HG03095 (cell line): ENCODE measurements at regions not wholly inside any gene's neighbourhood (a gene's known extent, or its start where the extent isn't known, plus 50 kb on each side); places are given as distances from the start of the nearest gene placed in this dataset.
"Not testable (repeated sequence)": the region's sequence is repeated elsewhere in the genome, so short reads cannot be mapped to it uniquely, and the experiment has no call there.

Experiments used
- ATAC-seq: cut with Tn5 transposase; IDR thresholded peaks from one replicate; pipeline ENCODE4 v1.9.1; 2021; ENCODE audit warnings: moderate library complexity; ENCODE audit not compliant: unreplicated experiment

DNA sequence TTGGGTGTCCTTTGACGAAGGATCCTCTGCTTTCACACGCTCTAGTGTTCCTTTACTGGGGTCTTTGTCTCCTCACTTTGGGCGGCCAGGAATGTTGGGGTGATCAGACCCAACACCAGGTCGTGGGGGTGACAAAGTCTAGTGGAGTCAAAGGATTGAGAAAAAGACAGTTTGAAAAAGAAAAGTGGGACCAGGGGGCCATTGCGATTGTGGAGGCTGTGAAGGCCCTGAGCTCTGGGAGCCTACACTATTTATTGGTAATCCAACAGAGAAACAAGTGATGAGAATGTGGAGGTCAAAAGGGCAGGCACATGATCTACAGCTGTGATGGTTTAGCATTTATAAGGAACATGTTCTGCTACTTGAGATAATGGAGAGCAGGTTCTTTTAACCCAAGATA is 287.1 kb upstream of the MTPN start:
- not testable (repeated sequence) for ATAC-seq

DNA sequence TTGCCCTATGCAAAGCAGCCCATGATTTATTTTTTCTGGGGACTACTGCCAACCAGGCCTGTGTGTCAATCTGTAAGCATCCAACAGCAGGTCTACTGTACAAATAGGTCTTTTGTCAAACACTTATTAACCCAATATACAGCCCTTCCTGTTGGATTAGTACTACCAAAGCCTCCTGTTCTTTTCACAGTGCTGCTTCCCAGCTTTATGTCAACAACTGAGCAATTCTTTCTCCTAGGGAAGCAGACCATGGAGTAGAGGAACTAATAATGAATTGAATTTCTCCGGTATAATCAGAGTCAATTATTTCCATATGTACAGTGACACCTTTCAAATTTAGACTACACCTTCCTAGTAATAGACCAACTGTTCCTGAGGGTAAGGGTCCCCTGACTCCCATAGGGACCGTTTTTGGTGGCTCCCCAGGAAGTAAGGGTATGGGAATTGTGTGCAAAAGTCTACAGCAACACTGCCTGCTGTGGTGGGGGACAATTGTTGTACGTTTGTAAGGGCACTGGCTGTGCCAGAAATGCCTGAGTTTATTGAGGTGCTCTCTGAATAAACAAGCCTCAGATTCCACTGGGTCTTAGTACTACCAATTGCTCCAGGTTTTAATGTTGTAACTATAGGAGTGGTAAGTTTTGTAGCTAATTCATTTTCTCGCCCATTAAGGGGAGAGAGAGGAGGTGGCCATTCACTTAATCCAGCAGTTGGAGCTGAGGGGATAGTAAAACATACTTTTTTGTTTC is 286.1 kb upstream of the MTPN start:
- ATAC-seq: not testable (repeated sequence)

DNA sequence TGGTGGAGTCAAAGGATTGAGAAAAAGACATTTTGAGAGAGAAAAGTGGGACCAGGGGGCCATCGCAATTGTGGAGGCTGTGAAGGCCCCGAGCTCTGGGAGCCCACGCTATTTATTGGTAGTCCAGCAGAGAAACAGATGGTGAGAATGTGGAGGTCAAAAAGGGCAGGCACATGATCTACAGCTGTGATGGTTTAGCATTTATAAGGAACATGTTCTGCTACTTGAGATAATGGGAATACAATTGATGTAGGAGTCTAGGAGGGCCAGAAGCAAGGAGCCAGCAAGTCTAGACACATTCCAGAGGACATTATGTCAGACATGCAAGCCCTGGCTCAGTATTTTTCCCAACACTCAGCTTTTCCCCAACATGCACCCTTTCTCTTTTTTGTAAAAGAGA is 283.4 kb upstream of the MTPN start:
- not testable (repeated sequence) for ATAC-seq

DNA sequence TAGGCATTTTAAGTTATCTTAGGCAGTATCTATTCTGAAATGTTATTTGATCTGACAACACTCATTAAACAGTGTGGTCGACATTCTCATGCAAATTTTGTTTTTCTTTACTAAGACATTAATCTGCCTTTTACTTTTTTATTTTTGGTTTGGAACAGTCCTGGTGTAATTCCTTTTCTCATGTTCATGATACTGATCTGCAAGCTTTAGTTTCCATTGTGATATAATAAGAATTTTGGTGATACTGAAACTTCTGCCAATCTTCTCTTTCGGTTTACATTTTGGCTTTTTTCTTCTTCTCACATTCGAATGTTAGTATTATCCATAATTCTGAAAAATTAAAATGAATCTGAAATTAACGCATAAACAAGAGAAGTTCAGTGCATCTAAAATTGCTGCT is 281.9 kb upstream of the MTPN start:
- ATAC-seq: no peak

DNA sequence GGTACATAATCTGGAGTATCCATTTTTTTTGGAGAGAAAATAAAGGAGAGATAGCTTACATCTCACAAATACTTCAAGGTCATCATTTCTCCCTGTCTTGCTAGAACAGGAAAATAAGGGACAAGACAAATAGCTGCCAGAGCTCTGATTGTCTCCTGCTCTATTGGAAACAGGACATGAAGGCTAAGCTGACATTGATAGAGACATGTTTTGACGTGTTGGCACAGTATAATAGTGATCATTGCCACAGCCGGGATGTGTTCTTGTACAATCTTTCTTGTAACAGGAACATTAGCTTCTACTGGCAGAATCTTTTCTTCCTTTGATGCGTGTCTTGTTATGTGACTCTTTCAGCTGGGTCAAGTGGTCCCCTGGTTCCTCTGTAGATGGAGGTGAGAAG is 279.3 kb upstream of the MTPN start:
- ATAC-seq: no peak

DNA sequence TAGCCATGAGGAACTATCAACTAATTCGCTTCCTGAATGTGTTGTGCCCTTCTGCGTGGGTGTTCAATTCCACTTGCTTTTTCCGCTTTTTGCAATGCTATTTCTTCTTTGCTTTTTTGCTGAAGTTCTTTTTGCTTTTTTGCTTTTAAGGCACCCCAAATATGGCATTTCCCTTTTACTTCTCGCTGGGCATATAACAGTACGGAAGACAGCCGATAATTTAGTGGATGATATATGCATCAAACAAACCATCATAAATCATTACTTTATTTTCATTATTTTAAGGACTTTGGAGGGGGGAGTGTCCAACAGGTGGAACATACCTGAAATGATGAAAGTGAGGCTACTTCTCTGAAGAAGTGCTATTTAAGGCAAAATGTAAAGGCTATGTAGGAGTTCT is 277.0 kb upstream of the MTPN start:
- ATAC-seq: no peak

DNA sequence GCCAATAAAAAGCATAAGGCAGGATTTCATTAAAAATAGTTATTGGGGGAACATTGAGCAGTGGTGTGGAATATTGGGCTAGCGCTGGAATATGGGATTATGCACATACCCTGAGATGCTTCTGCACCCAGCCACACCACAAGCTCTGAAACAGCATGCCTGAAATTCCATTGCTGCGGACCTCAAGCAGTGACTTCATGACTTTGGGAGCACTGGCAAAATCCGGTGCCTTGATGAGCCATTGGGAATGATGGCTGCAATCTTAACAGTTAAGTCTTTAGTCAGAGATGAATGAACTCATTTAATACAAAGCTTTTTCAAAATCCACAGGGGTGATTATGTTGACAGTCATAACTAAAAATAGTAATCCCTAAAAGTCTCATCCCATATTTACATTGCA is 274.7 kb upstream of the MTPN start:
- no peak for ATAC-seq

DNA sequence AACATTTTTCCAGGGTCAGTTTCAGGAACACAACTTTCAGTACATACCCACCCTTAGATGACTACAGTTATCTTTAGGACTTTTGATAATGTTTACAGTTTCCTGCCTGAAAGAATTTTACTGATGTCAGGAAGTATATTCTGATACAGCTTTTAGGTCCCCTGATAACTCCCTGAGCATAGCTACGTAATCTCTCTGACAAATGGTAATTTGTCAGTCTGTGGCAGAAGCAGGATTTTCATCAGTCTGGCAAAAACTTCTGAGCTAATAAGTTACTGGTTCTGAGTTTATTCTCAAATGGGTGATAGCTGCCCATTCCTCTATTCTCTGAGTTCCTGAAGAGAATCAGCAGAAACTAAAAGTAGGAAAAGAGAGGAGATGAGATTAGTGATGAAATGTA is 270.1 kb upstream of the MTPN start:
- no peak for ATAC-seq

DNA sequence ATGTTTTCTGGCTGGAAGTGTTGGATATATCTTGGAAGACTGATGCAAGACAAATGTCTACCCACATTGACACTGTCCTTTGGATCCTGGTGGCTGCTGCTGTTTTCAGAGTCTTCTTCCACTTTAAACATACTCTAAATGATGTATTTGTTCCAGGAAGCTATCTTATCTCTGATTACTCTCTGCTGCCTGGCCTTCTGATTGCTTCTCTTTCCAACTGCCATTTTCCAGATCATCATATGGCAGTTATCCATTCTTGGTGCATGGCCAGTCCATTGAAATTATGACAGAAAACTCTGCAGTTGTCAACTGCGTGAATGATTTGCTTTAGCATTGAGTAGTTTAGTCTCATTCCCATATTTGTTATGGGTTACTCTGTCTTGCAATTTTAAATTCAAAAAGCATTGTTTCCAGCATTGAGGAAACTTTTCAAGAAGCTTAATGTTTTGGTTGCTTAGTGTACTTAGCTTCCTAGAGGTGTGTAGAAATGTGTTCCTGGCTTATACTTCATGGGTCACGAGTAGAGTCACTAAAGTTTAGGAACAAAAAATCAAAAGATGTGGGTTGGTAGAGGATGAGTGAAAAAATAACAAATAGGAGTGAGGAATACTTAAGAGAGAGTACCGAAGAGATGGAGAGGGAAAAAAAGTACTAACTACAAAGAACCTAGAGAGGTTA is 268.3 kb upstream of the MTPN start:
- ATAC-seq: no peak

DNA sequence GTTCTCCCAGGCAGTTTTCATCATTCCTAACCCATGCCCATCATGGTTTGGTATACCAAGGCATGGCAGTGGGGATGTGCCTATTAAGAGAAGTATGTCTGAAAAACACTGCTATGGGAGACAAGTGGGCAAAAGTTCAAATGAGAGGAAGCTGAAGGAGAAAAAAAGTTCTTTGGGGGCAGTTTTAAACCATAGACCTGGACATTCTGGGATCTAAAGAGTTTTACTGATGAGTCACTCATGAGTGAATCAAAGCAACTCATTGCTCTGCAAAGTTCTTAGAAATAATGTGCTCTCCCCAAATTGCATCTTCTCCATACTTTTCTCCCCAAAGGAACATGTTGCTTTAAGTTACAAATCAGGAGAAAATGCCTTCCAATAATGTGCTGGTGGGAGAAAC is 256.9 kb upstream of the MTPN start:
- ATAC-seq: no peak

DNA sequence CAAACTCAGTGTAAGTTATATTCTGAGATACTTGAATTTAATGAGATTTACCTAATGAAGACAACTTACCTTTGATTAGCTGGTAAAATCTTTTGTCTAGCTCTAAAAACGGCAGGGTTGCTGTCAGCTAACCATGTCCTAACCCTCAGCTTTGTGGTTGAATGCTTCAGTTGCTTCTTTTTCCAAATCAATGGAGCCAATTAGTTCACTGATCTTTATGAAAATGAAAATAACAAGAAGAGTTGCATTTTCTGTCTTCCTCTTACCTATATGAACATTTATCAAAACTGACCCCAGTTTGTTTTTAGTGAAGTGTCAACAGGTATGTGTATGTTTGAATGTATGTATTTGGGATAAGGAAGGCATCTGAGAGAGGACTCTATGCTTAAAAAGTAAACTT is 253.1 kb upstream of the MTPN start:
- ATAC-seq: no peak

DNA sequence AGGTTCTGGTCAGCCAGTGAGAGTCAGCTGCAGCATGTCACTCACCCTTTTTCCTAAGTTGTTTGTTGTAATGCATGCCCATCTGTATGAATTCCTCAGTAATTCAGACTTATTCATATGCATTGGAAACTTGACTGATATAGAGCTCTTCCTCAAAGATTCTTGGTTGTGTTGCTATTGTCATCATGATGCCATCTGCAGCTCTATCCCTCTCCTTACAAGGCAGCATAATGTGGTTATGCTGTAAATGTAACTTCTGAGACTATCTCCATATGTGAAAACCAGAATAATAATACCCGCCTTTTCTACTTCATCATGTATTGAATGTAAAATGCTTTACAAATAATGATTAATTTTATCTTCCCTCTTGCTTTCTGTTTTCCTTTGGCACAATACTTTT is 252.6 kb upstream of the MTPN start:
- no peak for ATAC-seq

DNA sequence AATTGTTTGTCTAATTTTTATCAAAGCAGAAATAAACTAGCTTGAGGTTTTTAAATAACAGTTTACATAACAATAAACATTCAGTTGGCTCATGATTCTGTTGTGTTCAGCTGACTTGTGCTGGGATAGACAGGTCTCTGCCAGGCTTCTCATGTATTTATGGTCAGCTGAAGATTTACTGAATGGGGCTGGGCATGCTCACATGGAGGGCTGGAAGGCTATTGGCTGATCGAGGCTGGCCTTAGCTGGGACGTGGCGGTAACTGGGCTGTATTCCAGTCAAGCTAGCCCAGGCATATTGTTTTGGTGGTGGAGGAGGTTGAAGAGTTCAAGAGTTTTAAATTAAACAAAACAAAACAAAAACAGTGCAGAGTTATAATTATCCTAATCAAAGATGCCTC is 251.0 kb upstream of the MTPN start:
- no peak for ATAC-seq

DNA sequence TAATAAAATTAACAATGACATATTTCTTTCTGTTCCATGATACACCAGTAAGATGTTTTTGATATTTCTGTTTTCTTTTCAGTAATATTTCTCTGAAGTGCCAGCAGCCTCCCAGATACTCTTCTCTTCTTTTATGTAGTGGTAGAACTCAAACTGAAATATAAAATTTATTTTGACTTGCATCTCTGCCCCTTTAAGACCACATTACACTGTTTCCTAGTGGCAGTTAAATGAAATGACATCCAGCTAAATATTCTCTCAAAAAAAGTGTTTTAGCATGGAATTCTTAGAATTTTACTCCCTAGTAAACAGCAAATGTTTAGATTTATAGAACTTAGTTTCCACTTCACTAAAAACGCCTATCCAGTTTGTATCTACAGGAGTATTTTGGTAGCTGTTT is 237.2 kb upstream of the MTPN start:
- ATAC-seq: no peak

DNA sequence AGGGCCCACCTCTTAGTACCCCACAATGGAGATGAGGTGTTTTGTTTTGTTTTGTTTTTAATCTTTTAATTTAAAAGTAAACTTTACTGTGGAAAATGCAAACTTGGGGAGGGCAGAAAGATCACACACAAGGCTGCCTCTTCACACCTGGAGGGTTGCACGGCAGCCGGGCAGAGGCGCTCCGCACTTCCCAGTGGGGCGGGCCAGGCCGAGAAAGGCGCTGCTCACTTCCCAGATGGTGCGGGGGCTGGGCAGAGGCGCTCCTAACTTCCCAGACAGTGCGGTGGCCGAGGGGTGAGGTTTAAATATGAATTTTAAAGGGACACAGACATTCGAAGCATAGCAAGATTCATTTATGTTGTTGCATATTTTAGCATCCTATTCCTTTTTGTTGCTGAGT is 235.9 kb upstream of the MTPN start:
- ATAC-seq: no peak

DNA sequence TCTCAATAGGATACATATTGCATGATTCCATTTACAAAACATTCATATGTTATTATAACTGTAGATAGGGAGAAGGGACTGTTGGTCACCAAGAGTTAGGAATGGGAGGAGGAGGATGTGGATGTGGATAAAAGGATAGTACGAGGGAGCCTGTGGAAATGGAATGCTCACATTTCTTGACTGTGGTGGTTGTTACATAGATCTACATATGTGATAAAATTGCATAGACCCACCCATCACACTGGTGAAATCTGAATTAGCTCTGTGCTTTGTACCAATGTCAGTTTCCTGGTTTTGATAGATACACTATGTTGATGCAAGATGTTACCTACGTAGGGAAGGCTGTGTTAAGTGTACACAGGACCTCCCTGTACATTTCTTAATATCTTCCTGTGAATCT is 233.5 kb upstream of the MTPN start:
- ATAC-seq: no peak

DNA sequence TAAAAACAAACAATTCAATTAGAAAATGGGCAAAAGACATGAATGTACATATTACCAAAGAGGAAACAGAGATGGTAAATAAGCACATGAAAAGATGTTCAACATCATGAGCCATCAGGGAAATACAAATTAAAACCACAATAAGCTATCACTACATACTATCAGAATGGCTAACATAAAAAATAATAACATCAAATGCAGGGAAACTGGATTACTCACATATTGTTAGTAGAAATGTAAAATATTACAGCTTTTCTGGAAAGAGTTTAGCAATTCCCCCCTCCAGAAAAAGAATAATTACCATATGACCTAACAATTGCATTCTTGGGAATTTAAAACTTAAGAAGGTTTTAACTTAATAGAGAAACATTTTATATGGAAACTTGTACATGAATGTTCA is 232.9 kb upstream of the MTPN start:
- ATAC-seq: no peak

DNA sequence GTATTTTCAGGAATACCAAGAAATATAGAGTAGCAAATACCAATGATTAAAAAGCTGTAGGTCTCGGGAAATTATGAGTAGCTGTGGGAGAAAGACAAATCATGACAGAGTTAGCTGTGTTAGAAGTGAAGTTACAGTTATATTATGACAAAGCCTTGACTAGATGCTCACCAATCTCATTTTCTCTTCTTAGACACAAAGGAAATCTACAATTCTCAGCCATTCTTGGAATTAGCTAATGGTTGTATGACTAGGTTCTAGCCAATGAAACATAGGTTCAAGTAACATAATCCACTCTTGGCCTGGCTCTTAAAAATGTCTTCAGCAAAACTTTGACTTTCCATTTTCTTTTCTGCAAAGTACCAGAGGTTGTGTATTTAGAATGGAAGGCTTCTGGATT is 228.8 kb upstream of the MTPN start:
- no peak for ATAC-seq

DNA sequence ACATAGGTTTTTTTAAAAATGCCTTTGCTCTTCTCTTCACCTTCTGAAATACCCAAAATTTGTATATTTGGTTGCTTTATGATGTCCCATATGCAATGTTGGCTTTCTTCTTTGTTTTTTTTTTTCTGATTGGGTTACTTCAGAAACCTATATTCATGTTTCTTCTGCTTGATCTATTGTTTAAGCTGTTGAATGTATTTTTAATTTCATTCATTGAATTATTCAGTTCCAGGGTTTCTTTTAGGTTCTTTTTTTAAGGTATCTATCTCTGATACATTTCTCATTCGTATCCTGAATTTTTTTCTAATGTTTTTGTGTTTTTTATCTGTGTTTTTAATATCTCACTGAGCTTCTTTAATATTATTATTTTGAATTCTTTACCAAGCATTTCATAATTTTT is 221.0 kb upstream of the MTPN start:
- no peak for ATAC-seq

DNA sequence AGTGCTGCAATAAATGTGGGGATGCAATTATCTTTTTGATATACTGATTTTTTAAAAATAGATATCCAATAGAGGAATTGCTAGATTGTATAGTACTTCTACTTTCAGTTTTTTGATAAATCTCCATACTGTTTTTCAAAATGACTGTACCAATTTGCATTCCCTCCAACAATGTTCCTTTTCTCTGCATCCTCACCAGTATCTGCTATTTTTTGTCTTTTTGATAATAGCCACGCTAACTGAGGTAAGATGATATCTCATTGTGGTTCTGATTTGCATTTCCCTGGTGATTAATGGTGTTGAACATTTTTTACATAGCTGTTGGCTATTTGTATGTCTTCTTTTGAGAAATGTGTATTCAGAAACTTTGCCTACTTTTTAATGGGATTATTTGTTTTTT is 217.7 kb upstream of the MTPN start:
- ATAC-seq: no peak

DNA sequence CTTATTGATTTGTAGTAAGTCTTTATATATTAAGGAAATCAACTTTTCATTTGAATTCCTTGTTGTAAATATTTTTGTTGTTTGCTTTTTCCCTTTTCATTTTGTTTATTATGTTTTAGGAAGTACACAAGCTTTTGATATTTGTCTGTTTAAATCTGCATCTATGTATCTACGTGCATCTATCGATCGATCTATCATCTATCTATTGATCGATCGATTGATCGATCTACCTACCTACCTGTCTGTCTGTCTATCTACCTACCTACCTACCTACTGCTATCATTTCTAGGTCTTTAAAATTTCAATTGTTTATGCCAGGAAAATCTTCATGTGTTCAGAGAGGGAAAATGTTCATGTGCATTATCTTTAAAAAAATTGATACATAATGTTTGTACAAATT is 216.8 kb upstream of the MTPN start:
- no peak for ATAC-seq

DNA sequence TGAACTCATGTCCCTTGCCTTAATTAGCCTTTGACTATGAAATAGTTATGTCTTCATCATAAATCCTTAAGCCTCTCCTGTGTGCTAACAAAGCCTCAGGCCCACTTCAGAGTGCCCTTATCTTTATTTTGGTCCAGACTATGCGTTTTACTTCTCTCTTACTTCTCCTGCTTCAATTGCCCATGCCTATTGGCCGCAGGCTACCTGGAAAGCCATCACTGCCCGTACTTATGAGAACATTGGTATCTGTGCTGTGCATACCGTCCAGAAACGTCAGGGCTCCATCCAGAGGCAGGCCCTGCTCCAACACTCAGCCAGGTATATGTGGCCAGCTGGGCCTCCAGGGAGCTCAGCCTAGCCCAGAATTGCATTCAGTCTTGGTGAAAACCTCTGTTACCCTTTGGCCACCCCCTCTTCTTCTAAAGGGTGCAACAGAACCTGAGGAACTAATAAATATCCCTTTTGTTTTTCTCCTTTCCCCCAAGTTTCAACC is 212.4 kb upstream of the MTPN start:
- ATAC-seq: no peak

DNA sequence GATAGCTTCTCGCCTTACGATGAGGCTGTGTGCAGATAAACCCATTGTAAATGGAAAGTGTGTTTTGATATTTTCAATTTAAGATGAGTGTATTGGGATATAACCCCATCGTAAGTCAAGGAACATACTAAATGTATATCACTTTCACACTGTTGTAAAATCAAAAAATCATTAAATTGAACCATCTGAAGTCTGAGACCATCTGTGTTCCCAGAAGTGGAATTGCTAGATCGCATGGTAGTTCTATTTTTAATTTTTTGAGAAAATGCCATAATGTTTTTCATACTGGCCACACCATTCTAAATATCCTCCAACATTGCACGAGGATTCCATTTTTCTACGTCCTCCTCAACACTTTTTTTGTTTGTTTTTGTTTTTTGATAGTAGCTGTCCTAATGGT is 209.1 kb upstream of the MTPN start:
- ATAC-seq: no peak
